CD4-positive, alpha-beta memory T cell (primary cell): ENCODE measurements at regions not wholly inside any gene's neighbourhood (a gene's known extent, or its start where the extent isn't known, plus 50 kb on each side); places are given as distances from the start of the nearest gene placed in this dataset.

Source experiments
- CTCF ChIA-PET: fragments of 350-600 bp; sonication (Branson Sonifier 250); formaldehyde crosslinking; loops from one replicate; lab custom pipeline; 2021; ENCODE audit warnings: inconsistent platforms; ENCODE audit not compliant: partially characterized antibody; lab: Charles Lee
- POLR2A ChIA-PET: fragments of 350-600 bp; sonication (Branson Sonifier 250); formaldehyde crosslinking; loops from one replicate; lab custom pipeline; 2021; ENCODE audit not compliant: partially characterized antibody; lab: Charles Lee
- DNase-seq, 5 donors: peaks; one replicate each; pipeline versions ENCODE4 v3.0.0 to v3.0.0-alpha.2; 2020 to 2022; ENCODE audit warnings: mixed read lengths in 1 of 5
- H3K27ac ChIP-seq: one replicate; pipeline ENCODE4 v1.7.0; 2013; ENCODE audit warnings: low read depth, low read length
- H3K27me3 ChIP-seq: 2 replicates; pipeline ENCODE4 v1.7.0; 2013; ENCODE audit warnings: mild to moderate bottlenecking, low read length, moderate library complexity; ENCODE audit not compliant: insufficient read depth
- H3K36me3 ChIP-seq: 2 replicates; pipeline ENCODE4 v1.7.0; 2013; ENCODE audit warnings: mild to moderate bottlenecking, low read length, moderate library complexity; ENCODE audit not compliant: insufficient read depth
- H3K4me1 ChIP-seq: 2 replicates; pipeline ENCODE4 v1.7.0; 2013; ENCODE audit warnings: mild to moderate bottlenecking, low read length, moderate library complexity; ENCODE audit not compliant: insufficient read depth
- H3K4me3 ChIP-seq, 2 donors: one replicate each; pipeline ENCODE4 v1.7.0; 2013; ENCODE audit warnings: low read length in 2 of 2, mild to moderate bottlenecking in 1 of 2
- H3K9me3 ChIP-seq, 2 donors: one replicate each; pipeline ENCODE4 v1.7.0; 2013; ENCODE audit warnings: low read length in 2 of 2, control low read depth in 1 of 2; ENCODE audit not compliant: control insufficient read depth in 1 of 2
- H3K27ac Mint-ChIP-seq, 7 donors: one replicate each; pipeline ENCODE4 v1.8.0; 2020 to 2021; ENCODE audit warnings: mixed read lengths in 7 of 7, mild to moderate bottlenecking in 6 of 7, inconsistent platforms in 3 of 7, moderate library complexity in 3 of 7
- H3K27me3 Mint-ChIP-seq, 2 donors: one replicate each; pipeline ENCODE4 v1.8.0; 2020 to 2021; ENCODE audit warnings: mixed read lengths in 2 of 2
- H3K36me3 Mint-ChIP-seq, 2 donors: one replicate each; pipeline ENCODE4 v1.8.0; 2020 to 2021; ENCODE audit warnings: mixed read lengths in 2 of 2, inconsistent platforms in 1 of 2, mild to moderate bottlenecking in 1 of 2
- H3K4me1 Mint-ChIP-seq, 4 donors: one replicate each; pipeline ENCODE4 v1.8.0; 2020 to 2021; ENCODE audit warnings: mixed read lengths in 4 of 4, mild to moderate bottlenecking in 1 of 4
- H3K4me3 Mint-ChIP-seq, 8 donors: one replicate each; pipeline ENCODE4 v1.8.0; 2020 to 2021; ENCODE audit warnings: mixed read lengths in 8 of 8, mild to moderate bottlenecking in 7 of 8, moderate library complexity in 6 of 8, inconsistent platforms in 3 of 8
- H3K9me3 Mint-ChIP-seq, 8 donors: one replicate each; pipeline ENCODE4 v1.8.0; 2020 to 2021; ENCODE audit warnings: mixed read lengths in 8 of 8, mild to moderate bottlenecking in 5 of 8, inconsistent platforms in 3 of 8, moderate library complexity in 1 of 8
- intact Hi-C: fragments of 100-400 bp; cut with micrococcal nuclease; formaldehyde crosslinking; loops from one replicate; pipeline ENCODE4 v1.15.1; 2023

DNA sequence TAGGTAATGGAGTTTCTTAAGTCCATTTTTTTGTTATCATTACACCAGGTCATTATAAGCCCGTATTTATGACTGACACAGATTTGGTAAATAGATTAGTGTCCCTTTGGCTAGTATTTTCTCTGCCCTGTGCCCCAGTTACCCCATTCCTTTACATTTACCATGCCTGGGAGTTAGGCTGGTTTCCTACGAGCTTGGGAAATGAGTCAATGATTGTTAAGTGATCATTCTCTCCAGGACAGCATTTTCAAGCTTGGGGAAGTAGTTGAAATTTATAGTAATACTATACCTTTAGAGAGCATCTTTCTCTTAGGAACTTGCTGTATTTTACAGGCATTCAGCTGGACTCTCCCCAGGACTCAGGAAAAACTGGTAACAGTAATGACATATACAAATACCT, 573.1 kb downstream of the TLE4 start:
- Histone ChIP-seq H3K9me3 (no peaks in the 10 kb centered on the region), H3K27me3 (no peaks in the 10 kb centered on the region), H3K4me1 (no peaks in the 10 kb centered on the region), H3K4me3 (no peak overlapping the region), H3K27ac (no peak overlapping the region), H3K36me3 (no peaks in the 10 kb centered on the region)
- Mint-ChIP-seq H3K4me3 (no peak overlapping the region), H3K9me3 (peaks cover 0 to 9% (median 2%) of the 10 kb centered on the region in 8 donors), H3K27ac (no peak overlapping the region), H3K4me1 (no peaks in the 10 kb centered on the region), H3K27me3 (no peaks in the 10 kb centered on the region), H3K36me3 (no peaks in the 10 kb centered on the region)
- ChIA-PET POLR2A (no interaction called here), CTCF (no interaction called here)
- intact Hi-C loops, result no loop called here
- no peak for DNase-seq

DNA sequence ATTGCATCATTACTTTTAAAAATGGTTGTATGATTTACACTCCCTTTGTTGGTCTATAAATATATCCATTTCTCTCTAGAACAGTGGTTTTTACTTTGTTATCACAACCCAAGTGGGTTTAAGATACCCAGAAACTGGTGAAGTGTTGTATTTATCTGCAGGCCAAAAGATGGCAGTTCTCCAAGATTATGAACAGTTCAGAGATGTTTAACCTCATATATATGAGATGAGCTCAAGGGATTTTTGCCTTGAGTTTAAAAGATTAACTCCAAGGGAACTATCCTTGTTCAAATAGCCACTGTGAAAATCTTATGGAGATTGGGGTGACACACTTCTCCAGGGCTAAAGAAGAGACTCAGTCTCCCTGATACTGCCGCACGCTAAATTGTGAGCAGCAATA, 572.6 kb downstream of the TLE4 start:
- no peak overlapping the region for H3K27ac Mint-ChIP-seq
- Histone ChIP-seq H3K36me3 (no peaks in the 10 kb centered on the region), H3K4me3 (no peak overlapping the region), H3K9me3 (no peaks in the 10 kb centered on the region), H3K4me1 (no peaks in the 10 kb centered on the region), H3K27ac (no peak overlapping the region), H3K27me3 (no peaks in the 10 kb centered on the region)
- H3K4me3 Mint-ChIP-seq, result no peak overlapping the region
- no peaks in the 10 kb centered on the region for H3K4me1 Mint-ChIP-seq
- intact Hi-C loops, result no loop called here
- H3K27me3 Mint-ChIP-seq, result no peaks in the 10 kb centered on the region
- no peak for DNase-seq
- H3K36me3 Mint-ChIP-seq, result no peaks in the 10 kb centered on the region
- ChIA-PET POLR2A (no interaction called here), CTCF (interaction anchor here (0.7 kb wide), 1 partner anchor 744 kb away, joined by 3 read pairs; no protein-coding TSS in a partner anchor)
- peaks cover 0 to 5% (median 0%) of the 10 kb centered on the region in 8 donors for H3K9me3 Mint-ChIP-seq

DNA sequence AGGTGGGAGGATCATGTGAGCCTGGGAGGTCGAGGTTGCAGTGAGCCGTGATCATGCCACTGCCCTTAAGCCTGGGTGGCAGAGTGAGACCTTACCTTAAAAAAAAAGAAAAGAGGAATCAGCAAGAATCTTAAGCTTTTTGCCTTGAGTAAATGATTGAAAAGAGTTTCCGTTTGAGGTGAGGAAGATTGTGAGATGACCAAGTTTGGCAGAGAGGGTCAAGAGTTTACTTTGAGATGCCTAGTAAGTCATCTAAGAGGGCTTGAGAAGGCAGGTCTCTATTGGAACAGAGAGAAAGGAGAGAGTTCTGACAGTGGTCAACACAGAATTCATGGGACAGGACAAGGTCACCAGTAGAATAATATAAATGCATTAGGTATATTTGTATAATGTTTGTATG, 572.1 kb downstream of the TLE4 start:
- Mint-ChIP-seq H3K27ac (no peak overlapping the region), H3K9me3 (peaks cover 0 to 5% (median 0%) of the 10 kb centered on the region in 8 donors), H3K4me1 (no peaks in the 10 kb centered on the region), H3K36me3 (no peaks in the 10 kb centered on the region), H3K27me3 (no peaks in the 10 kb centered on the region), H3K4me3 (no peak overlapping the region)
- Histone ChIP-seq H3K27ac (no peak overlapping the region), H3K36me3 (no peaks in the 10 kb centered on the region), H3K4me1 (no peaks in the 10 kb centered on the region), H3K9me3 (no peaks in the 10 kb centered on the region), H3K27me3 (no peaks in the 10 kb centered on the region), H3K4me3 (no peak overlapping the region)
- ChIA-PET POLR2A (no interaction called here), CTCF (interaction anchor here (0.7 kb wide), 1 partner anchor 743 kb away, joined by 3 read pairs; no protein-coding TSS in a partner anchor)
- intact Hi-C loops, result no loop called here
- DNase-seq, result no peak

DNA sequence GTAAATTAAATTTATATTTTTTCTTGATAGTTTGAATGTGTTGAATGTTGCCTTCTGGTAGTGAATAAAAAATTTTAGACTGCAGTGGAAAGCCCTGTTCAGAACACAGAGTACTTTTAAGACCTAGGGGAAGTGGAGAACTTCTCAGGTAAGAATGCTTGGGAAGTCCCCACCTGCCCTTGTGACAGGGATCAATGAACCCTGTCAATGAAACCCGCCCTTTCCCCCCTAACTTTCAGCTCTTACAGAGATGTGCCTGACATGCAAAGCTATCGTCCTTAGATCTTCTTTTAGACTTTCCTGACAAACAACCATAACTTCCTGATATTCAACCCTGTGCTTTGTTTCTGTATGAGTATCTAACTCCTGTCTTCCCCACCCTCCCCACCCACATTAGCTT, 562.7 kb downstream of the TLE4 start:
- no peak for DNase-seq
- POLR2A ChIA-PET, result no interaction called here
- Mint-ChIP-seq H3K27ac (peak overlapping the region in 1 of 7 donors; percentile 2), H3K4me1 (peaks cover 0 to 7% (median 1%) of the 10 kb centered on the region in 4 donors), H3K4me3 (no peak overlapping the region), H3K9me3 (no peaks in the 10 kb centered on the region), H3K27me3 (peaks cover 1 to 5% of the 10 kb centered on the region in 2 donors), H3K36me3 (no peaks in the 10 kb centered on the region)
- CTCF ChIA-PET, result no interaction called here
- no peaks in the 10 kb centered on the region for H3K27me3 ChIP-seq
- no peaks in the 10 kb centered on the region for H3K4me1 ChIP-seq
- H3K9me3 ChIP-seq, result no peaks in the 10 kb centered on the region
- no peaks in the 10 kb centered on the region for H3K36me3 ChIP-seq
- no peak overlapping the region for H3K4me3 ChIP-seq
- intact Hi-C loops, result no loop called here
- H3K27ac ChIP-seq, result no peak overlapping the region

DNA sequence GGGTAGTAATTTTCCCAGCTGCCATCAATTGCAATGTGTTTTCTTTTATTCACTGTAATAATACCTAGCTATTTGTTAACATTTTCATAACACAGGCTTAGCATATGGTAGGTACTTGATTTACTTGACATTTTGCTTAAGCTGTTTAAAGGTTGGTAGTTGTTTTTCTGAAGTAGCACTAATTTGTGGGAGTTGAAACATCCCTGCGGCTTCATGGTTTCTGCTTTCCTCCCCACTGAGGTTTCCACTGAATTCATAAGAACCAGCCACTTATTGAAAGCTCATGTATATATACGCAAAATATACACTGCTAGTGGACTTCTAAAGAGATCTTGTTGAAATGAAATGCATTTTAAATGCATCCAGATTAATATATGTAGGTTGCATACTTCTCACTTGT, 559.9 kb downstream of the TLE4 start:
- ChIA-PET POLR2A (no interaction called here), CTCF (no interaction called here)
- no peaks in the 10 kb centered on the region for H3K4me1 ChIP-seq
- intact Hi-C loops, result no loop called here
- no peak overlapping the region for H3K4me3 ChIP-seq
- no peaks in the 10 kb centered on the region for H3K9me3 ChIP-seq
- no peak overlapping the region for H3K27ac ChIP-seq
- no peaks in the 10 kb centered on the region for H3K36me3 ChIP-seq
- Mint-ChIP-seq H3K4me3 (no peak overlapping the region), H3K9me3 (no peaks in the 10 kb centered on the region), H3K4me1 (peaks cover 0 to 7% (median 1%) of the 10 kb centered on the region in 4 donors), H3K27ac (no peak overlapping the region), H3K36me3 (no peaks in the 10 kb centered on the region), H3K27me3 (peaks cover 1 to 5% of the 10 kb centered on the region in 2 donors)
- DNase-seq, result no peak
- no peaks in the 10 kb centered on the region for H3K27me3 ChIP-seq

DNA sequence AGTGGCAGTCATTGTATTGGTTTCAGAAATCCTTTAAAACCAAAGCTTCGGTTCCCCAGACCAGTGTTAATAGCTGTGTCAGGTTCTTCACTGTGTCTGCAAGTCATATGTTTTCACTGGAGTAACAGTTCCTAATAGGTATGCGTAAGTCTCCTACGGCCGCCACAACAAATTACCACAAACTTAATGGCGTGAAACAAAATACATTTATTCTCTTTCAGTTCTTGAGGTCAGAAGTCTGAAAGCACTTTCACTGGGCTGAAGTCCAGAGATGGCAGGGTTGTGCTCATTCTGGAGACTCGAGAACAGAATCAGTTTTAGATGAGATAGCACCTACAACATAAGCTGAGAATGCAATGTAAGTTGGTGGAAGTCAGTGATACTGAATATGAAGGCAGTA, 556.2 kb downstream of the TLE4 start:
- no peak overlapping the region for H3K27ac Mint-ChIP-seq
- Histone ChIP-seq H3K4me3 (no peak overlapping the region), H3K9me3 (no peaks in the 10 kb centered on the region), H3K27me3 (no peaks in the 10 kb centered on the region), H3K36me3 (no peaks in the 10 kb centered on the region), H3K4me1 (no peaks in the 10 kb centered on the region), H3K27ac (no peak overlapping the region)
- no peaks in the 10 kb centered on the region for H3K9me3 Mint-ChIP-seq
- CTCF ChIA-PET, result no interaction called here
- H3K4me3 Mint-ChIP-seq, result no peak overlapping the region
- H3K36me3 Mint-ChIP-seq, result no peaks in the 10 kb centered on the region
- POLR2A ChIA-PET, result no interaction called here
- peaks cover 0 to 5% of the 10 kb centered on the region in 2 donors for H3K27me3 Mint-ChIP-seq
- intact Hi-C loops, result no loop called here
- no peaks in the 10 kb centered on the region for H3K4me1 Mint-ChIP-seq
- no peak for DNase-seq

DNA sequence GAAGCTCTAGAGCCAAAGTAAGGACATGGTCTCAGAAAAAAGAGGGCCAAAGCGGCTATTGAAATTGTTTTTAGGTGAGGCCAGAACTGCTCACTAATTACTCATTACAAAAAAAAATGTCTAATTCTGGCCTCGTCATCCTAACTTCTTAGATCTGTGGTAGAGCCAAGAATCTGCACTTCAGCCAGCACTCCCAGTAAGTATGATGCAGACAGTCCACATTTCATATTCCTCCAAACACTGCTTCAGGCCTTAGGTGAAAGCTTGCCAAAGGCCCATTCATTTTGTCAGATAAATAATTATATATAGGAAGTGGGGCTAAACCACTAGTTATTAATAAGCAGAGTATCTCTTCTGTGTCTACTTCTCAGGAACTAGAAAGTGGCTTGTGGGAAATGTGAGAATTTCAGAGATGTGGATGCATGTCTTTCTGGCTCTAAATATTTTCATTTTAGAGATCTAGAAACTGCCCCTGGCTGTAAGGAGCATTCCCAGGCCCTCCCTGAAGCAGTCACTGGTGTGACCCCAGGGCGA, 554.0 kb downstream of the TLE4 start:
- Mint-ChIP-seq H3K4me1 (no peaks in the 10 kb centered on the region), H3K36me3 (no peaks in the 10 kb centered on the region), H3K27ac (no peak overlapping the region), H3K27me3 (peaks cover 0 to 3% of the 10 kb centered on the region in 2 donors), H3K9me3 (peaks cover 0 to 3% (median 0%) of the 10 kb centered on the region in 8 donors), H3K4me3 (no peak overlapping the region)
- no peaks in the 10 kb centered on the region for H3K4me1 ChIP-seq
- no peaks in the 10 kb centered on the region for H3K9me3 ChIP-seq
- H3K27ac ChIP-seq, result no peak overlapping the region
- POLR2A ChIA-PET, result no interaction called here
- no peaks in the 10 kb centered on the region for H3K27me3 ChIP-seq
- no peak for DNase-seq
- CTCF ChIA-PET, result no interaction called here
- no peaks in the 10 kb centered on the region for H3K36me3 ChIP-seq
- intact Hi-C loops, result no loop called here
- H3K4me3 ChIP-seq, result no peak overlapping the region

DNA sequence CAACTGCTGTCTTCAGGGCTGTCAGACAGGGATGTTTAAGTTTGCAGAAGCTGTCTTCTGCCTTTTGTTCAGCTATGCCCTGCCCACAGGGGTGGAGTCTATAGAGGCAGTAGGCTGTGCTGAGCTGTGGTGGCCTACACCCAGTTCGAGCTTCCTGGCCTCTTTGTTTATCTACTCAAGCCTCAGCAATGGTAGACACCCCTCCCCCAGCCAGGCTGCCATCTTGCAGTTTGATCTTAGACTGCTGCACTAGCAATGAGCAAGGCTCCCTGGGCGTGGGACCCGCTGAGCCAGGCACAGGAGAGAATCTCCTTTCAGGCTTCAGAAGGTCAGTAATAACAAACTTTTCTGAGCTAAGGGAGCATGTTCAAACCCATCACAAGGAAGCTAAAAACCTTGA, 545.3 kb downstream of the TLE4 start:
- no peaks in the 10 kb centered on the region for H3K4me1 Mint-ChIP-seq
- POLR2A ChIA-PET, result no interaction called here
- H3K4me3 Mint-ChIP-seq, result no peak overlapping the region
- no peaks in the 10 kb centered on the region for H3K36me3 ChIP-seq
- no peaks in the 10 kb centered on the region for H3K27me3 ChIP-seq
- H3K9me3 ChIP-seq, result no peaks in the 10 kb centered on the region
- CTCF ChIA-PET, result no interaction called here
- DNase-seq, result no peak
- H3K4me1 ChIP-seq, result no peaks in the 10 kb centered on the region
- H3K4me3 ChIP-seq, result no peak overlapping the region
- peaks cover 0 to 12% (median 2%) of the 10 kb centered on the region in 8 donors for H3K9me3 Mint-ChIP-seq
- no peak overlapping the region for H3K27ac ChIP-seq
- no peak overlapping the region for H3K27ac Mint-ChIP-seq
- H3K36me3 Mint-ChIP-seq, result no peaks in the 10 kb centered on the region
- H3K27me3 Mint-ChIP-seq, result peaks cover 0 to 2% of the 10 kb centered on the region in 2 donors
- intact Hi-C loops, result no loop called here
